HUES48 (cell line): ENCODE measurements at regions not wholly inside any gene's neighbourhood (a gene's known extent, or its start where the extent isn't known, plus 50 kb on each side); places are given as distances from the start of the nearest gene placed in this dataset.

Source experiments
- H3K27ac ChIP-seq: one replicate; pipeline ENCODE4 v1.7.0; 2013; ENCODE audit warnings: low read depth, low read length, inconsistent platforms
- H3K27me3 ChIP-seq: 2 replicates; pipeline ENCODE4 v1.6.1; 2013; ENCODE audit warnings: mild to moderate bottlenecking, low read length; ENCODE audit not compliant: control insufficient read depth, insufficient read depth
- H3K36me3 ChIP-seq: 2 replicates; pipeline ENCODE4 v1.6.1; 2013; ENCODE audit warnings: low read length; ENCODE audit not compliant: control insufficient read depth, insufficient read depth
- H3K4me1 ChIP-seq: 2 replicates; pipeline ENCODE4 v1.6.1; 2013; ENCODE audit warnings: mild to moderate bottlenecking, low read length; ENCODE audit not compliant: control insufficient read depth, insufficient read depth
- H3K4me3 ChIP-seq: 2 replicates; pipeline ENCODE4 v1.5.1; 2013; ENCODE audit warnings: mild to moderate bottlenecking, low read depth, low read length
- H3K9ac ChIP-seq: 2 replicates; pipeline ENCODE4 v1.6.1; 2013; ENCODE audit warnings: mild to moderate bottlenecking, low read depth, low read length, moderate library complexity
- H3K9me3 ChIP-seq: 2 replicates; pipeline ENCODE4 v1.6.1; 2013; ENCODE audit warnings: low read length; ENCODE audit not compliant: control insufficient read depth, insufficient read depth

DNA sequence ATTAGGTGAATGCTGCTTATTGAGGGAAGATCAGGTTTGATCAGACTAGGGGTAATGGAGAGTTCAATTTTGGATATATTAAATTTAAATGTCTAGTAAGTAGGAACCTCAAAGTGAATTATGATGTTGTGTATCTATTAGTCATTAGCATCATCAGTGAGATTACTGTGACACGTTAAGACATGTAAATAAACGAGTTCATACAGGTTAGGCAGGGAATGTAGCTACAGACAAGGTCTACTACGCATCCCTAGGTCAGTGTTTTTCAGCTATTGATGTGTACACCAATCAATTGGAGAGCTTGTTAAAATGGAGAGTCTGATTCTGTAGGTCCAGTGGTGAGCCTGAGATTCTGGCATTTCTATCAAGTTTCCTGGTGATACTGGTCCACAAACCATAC is 120.1 kb upstream of the LRRC4C start:
- no peaks in the 10 kb centered on the region for H3K27me3 ChIP-seq
- H3K9ac ChIP-seq = no peak overlapping the region
- no peaks in the 10 kb centered on the region for H3K9me3 ChIP-seq
- H3K4me1 ChIP-seq = peaks cover 9% of the 10 kb centered on the region
- no peak overlapping the region for H3K27ac ChIP-seq
- no peak overlapping the region for H3K4me3 ChIP-seq
- H3K36me3 ChIP-seq = no peaks in the 10 kb centered on the region

DNA sequence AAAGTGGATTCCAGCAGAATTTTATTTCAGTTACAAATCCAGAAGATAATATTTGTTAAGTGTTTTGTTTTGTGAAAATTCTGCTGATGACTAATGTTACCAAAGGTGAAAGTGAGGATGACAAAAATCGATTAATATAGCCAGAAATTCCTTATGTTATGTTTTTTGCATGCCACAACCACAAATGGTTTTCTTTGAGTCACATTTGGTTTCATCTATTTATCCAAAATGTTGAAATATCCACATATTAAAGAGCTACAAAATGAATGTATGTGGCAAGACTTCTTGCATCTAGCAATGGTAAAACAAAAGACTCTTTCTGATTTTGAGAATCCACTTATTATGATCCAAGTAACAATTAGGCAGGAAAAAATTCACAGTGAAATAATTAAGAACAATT is 150.1 kb upstream of the LRRC4C start:
- Histone ChIP-seq H3K9ac (no peak overlapping the region), H3K4me1 (no peaks in the 10 kb centered on the region), H3K27ac (no peak overlapping the region), H3K4me3 (no peak overlapping the region), H3K9me3 (peaks cover 9% of the 10 kb centered on the region; the same call in 1 of the 2 replicates), H3K36me3 (no peaks in the 10 kb centered on the region), H3K27me3 (no peaks in the 10 kb centered on the region)

DNA sequence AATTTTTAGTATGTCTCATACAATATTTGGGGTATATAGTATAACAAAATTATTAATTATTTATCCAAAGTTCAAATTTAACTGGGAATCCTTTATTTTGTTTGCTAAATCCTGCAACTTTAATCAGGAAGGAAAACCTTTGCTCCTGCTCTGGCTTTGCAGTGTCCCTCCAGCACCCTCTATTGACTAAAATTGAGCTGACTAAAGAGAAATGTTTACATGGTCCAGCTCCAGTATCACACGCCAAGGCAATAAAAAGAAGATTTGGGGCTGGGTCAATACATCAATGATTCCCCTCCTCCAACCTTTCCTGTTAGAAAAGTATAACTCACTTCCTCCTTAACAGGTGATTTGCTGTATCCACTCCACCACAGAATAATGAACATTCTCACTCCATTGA is 153.0 kb upstream of the LRRC4C start:
- no peaks in the 10 kb centered on the region for H3K36me3 ChIP-seq
- H3K9ac ChIP-seq = no peak overlapping the region
- no peaks in the 10 kb centered on the region for H3K4me1 ChIP-seq
- H3K27me3 ChIP-seq = no peaks in the 10 kb centered on the region
- H3K27ac ChIP-seq = no peak overlapping the region
- H3K4me3 ChIP-seq = no peak overlapping the region
- H3K9me3 ChIP-seq = peaks cover 20% of the 10 kb centered on the region

DNA sequence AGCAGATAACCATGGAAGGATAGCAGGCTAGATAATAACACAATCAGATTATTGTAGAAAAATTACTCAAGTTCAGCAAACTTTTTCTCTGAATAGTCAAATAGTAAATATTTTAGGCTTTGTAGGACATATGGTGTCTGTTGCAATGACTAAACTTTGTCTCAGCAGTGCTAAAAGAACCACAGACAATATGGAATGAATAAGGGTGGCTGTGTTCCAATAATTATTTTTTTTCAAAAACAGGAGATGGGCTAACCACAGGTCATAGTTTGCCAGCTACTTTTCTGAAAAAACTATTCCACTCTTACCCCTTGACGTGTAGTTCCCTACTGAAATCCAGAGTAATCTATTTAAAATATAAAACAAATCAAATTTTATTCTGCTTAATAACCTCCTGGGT is 153.9 kb upstream of the LRRC4C start:
- H3K9ac ChIP-seq = no peak overlapping the region
- no peaks in the 10 kb centered on the region for H3K36me3 ChIP-seq
- H3K27me3 ChIP-seq = no peaks in the 10 kb centered on the region
- H3K9me3 ChIP-seq = peaks cover 20% of the 10 kb centered on the region
- H3K4me1 ChIP-seq = no peaks in the 10 kb centered on the region
- no peak overlapping the region for H3K4me3 ChIP-seq
- H3K27ac ChIP-seq = no peak overlapping the region

DNA sequence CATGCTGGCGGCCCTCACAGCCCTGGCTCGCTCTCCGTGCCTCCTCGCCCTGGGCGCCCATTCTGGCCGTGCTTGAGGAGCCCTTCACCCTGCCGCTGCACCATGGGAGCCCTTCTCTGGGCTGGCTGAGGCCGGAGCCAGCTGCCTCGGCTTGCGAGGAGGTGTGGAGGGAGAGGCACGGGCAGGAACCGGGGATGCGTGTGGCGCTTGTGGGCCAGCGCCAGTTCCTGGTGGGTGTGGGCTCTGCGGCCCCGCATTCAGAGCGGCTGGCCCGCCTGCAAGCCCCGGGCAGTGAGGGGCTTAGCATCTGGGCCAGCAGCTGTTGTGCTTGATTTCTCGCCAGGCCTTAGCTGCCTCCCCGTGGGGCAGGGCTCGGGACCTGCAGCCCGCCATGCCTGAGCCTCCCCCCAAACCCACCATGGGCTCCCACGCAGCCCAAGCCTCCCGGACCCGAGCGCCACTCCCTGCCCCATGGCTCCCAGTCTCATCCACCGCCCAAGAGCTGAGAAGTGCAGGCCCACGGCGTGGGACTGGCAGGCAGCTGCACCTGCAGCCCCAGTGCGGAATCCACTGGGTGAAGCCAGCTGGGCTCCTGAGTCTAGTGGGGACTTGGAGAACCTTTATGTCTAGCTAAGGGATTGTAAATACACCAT is 163.4 kb upstream of the LRRC4C start:
- Histone ChIP-seq H3K4me3 (no peak overlapping the region), H3K36me3 (no peaks in the 10 kb centered on the region), H3K9ac (no peak overlapping the region), H3K4me1 (no peaks in the 10 kb centered on the region), H3K27me3 (no peaks in the 10 kb centered on the region), H3K9me3 (peaks cover 25% of the 10 kb centered on the region), H3K27ac (no peak overlapping the region)

DNA sequence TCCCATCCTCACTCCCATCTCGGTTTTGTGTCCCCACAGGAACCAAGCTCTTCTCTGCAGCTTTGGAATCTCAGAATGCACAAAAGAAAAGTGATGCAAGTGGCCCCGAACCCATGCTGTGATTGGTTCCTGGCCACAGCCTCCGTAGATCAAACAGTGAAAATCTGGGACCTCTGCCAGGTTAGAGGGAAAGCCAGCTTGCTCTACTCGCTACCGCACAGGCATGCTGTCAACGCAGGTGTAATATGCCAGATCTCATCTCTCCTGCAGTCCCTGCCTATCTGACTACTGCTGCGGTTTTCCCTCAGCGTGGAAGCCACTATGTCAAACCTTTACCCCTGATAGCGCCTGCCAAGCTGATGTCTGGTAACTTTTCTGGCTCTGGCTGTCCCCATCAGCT is 200.5 kb upstream of the LRRC4C start:
- no peaks in the 10 kb centered on the region for H3K9me3 ChIP-seq
- H3K27ac ChIP-seq = no peak overlapping the region
- H3K9ac ChIP-seq = no peak overlapping the region
- no peaks in the 10 kb centered on the region for H3K4me1 ChIP-seq
- H3K4me3 ChIP-seq = no peak overlapping the region
- H3K36me3 ChIP-seq = no peaks in the 10 kb centered on the region
- H3K27me3 ChIP-seq = no peaks in the 10 kb centered on the region

DNA sequence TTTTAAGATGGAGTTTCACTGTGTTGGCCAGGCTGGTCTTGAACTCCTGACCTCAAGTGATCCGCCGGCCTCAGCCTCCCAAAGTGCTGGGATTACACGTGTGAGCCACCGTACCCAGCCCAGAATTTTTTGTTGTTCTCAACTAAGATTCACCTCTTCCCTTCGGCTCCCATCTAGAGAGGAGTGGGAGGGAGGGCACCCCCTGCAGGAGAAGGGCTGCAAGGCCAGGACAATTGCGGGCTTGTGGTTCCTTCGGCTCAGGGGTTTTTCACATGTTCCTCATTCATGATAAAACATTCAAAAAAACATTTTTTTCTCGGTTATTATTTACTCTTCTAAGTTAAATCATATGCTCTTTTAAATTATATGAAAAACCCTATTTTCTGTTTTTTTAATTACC is 201.1 kb upstream of the LRRC4C start:
- Histone ChIP-seq H3K4me3 (no peak overlapping the region), H3K27ac (no peak overlapping the region), H3K9ac (no peak overlapping the region), H3K36me3 (no peaks in the 10 kb centered on the region), H3K9me3 (no peaks in the 10 kb centered on the region), H3K4me1 (no peaks in the 10 kb centered on the region), H3K27me3 (no peaks in the 10 kb centered on the region)

DNA sequence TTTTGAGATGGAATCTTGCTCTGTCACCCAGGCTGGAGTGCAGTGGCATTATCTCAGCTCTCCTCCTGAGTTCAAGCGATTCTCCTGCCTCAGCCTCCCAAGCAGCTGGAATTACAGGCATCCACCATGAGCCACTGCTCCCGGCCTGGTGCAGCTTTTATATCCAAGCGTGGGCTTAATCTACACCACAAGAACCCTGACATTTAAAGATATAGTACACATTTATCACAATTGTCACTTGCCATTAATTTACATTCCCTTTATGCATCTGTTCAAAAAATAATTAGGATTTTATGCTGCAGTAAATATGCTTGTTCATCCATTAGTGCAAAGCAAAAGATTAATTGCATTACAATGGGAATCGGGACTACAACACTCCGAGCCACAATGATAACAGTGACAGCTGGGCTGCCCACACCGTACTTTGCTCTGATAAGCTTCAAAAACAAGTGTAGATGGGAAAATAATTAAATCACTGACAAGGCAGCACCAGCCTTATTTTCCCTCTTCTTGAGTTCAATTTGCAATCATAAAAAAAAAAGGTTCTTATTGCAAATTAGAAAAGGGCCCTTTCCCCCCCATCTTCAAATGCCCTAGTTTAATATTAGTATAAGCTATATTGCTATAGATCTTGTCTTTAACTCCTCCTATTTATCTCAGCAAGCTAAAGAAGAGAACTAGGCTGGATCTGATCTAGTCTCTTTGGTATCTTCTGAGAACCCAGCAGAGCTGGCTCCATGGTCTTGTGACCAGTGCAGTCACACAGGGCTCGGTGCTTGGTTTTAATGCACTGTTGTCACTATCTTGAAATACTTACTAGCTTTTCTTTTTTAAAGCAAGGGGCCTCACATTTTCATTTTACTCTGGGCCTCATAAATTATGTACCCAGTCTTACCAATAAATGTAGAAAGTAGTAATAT is 206.2 kb upstream of the LRRC4C start:
- no peak overlapping the region for H3K27ac ChIP-seq
- no peaks in the 10 kb centered on the region for H3K9me3 ChIP-seq
- H3K27me3 ChIP-seq = no peaks in the 10 kb centered on the region
- H3K4me1 ChIP-seq = no peaks in the 10 kb centered on the region
- H3K9ac ChIP-seq = no peak overlapping the region
- H3K4me3 ChIP-seq = no peak overlapping the region
- no peaks in the 10 kb centered on the region for H3K36me3 ChIP-seq

DNA sequence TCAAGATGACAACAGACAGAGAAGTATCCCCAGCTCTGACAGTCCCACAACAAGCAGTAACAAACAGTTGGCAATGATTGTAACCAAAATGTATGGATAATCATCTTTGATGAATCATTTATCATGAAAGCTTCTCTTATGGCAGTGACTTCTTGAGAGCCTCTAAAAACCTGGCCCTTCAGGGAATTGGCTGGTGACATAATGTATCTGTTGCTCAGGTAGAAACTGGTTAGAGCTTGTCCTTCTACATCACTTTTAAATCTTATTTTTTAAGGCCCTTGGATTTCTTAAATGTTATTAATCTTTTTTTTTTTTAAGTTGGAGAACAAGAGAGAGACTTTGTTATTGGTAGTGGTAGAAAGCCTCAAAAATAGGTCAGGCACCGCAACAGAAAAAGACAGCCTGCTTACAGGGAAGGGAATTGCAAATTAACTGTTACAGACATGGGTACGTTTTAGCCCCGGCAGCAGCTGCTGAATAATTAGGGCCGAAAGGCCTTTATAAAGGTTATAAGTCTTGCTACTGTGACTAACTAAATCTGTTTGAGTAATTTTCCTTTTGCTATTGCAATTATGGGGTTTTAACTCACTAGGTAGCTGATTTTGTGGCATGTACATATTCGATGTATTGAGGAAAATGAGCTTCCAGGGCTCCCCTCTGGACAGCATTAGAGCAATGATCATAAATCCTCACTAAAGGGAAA is 207.7 kb upstream of the LRRC4C start:
- no peaks in the 10 kb centered on the region for H3K4me1 ChIP-seq
- H3K27ac ChIP-seq = no peak overlapping the region
- no peaks in the 10 kb centered on the region for H3K36me3 ChIP-seq
- no peak overlapping the region for H3K9ac ChIP-seq
- H3K27me3 ChIP-seq = no peaks in the 10 kb centered on the region
- no peak overlapping the region for H3K4me3 ChIP-seq
- no peaks in the 10 kb centered on the region for H3K9me3 ChIP-seq

DNA sequence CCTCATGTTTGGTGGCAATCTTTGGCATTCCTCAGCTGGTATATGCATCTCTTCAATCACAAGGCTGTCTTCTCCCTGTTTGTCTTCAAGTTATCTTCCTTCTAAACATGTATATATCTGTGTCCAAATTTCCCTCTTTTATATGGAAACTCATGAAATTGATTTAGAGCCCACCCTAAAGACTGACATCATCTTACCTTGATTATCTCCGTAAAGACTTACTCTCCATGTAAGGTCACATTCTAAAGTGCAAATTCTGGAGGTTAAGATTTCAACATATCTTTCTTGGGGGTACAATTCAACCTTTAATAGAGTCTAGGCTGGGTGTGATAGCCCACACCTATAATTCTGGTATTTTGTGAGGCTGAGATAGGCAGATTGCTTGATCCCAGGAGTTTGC is 215.8 kb upstream of the LRRC4C start:
- Histone ChIP-seq H3K9me3 (no peaks in the 10 kb centered on the region), H3K27me3 (no peaks in the 10 kb centered on the region), H3K4me1 (no peaks in the 10 kb centered on the region), H3K36me3 (no peaks in the 10 kb centered on the region), H3K9ac (no peak overlapping the region), H3K27ac (no peak overlapping the region), H3K4me3 (no peak overlapping the region)

DNA sequence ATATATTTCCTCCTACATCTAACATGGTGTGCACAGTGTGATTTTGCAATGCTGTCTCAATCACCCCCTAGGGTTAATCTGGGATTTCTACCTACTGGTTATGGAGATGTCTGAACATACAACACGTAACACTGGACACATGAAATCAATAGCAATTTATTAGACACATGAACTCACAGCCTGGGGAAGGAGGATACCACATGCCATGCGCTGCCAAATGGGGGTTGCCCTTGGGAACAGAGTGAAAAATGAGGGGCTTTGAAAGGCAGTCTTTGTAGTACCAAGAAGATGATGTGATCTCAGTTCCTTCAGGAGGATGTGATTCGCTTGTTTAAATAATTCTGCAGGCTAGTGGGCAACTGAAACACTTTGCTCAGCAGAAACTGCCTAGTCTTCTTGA is 253.6 kb upstream of the LRRC4C start:
- H3K27me3 ChIP-seq = no peaks in the 10 kb centered on the region
- no peak overlapping the region for H3K9ac ChIP-seq
- H3K4me3 ChIP-seq = no peak overlapping the region
- peaks cover 26% of the 10 kb centered on the region for H3K4me1 ChIP-seq
- no peaks in the 10 kb centered on the region; the same call in 1 of the 2 replicates for H3K9me3 ChIP-seq
- no peak overlapping the region for H3K27ac ChIP-seq
- H3K36me3 ChIP-seq = no peaks in the 10 kb centered on the region
